Neural crest cell (in vitro differentiated cells): ENCODE measurements at regions not wholly inside any gene's neighbourhood (a gene's known extent, or its start where the extent isn't known, plus 50 kb on each side); places are given as distances from the start of the nearest gene placed in this dataset.

Experiments used
- DNase-seq: peaks from one replicate; pipeline ENCODE4 v3.0.0; 2021; ENCODE audit warnings: low read depth, mixed read lengths, low spot score
- H3K27ac Mint-ChIP-seq: one replicate; pipeline ENCODE4 v1.8.0; 2021; ENCODE audit warnings: mild to moderate bottlenecking, mixed read lengths; ENCODE audit not compliant: unreplicated experiment
- H3K27me3 Mint-ChIP-seq: 2 replicates; pipeline ENCODE4 v1.8.0; 2021; ENCODE audit warnings: low read depth, mild to moderate bottlenecking, mixed read lengths
- H3K36me3 Mint-ChIP-seq: 2 replicates; pipeline ENCODE4 v1.8.0; 2021; ENCODE audit warnings: low read depth, mild to moderate bottlenecking, mixed read lengths
- H3K4me1 Mint-ChIP-seq: 2 replicates; pipeline ENCODE4 v1.8.0; 2021; ENCODE audit warnings: mixed read lengths
- H3K4me3 Mint-ChIP-seq: one replicate; pipeline ENCODE4 v1.8.0; 2021; ENCODE audit warnings: mild to moderate bottlenecking, mixed read lengths
- H3K9me3 Mint-ChIP-seq: 2 replicates; pipeline ENCODE4 v1.8.0; 2021; ENCODE audit warnings: mixed read lengths
- TF ChIP-seq, protein P1 (sequence below): fragments of 200-600 bp; sonication (generic); conservative IDR thresholded peaks from 2 replicates; pipeline ENCODE4 v1.5.0; 2021; ENCODE audit warnings: antibody characterized with exemption, mild to moderate bottlenecking

DNA sequence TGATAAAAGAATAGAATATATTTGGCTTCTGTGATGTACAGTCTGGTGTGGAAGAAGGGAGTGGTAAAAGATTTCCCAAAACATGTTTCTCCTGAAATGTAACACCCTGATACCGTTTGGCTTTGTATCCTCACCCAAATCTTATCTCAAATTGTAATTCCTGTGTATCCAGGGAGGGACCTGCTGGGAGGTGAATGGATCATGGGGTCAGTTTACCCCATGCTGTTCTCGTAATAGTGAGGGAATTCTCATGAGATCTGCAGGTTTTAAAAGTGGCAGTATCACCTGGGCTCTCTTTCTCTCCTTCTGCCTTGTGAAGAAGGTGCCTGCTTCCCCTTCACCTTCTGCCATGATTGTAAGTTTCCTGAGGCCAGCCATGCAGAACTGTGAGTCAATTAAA is 1070.8 kb downstream of the IGSF11 start:
- Mint-ChIP-seq H3K36me3 (no peaks in the 10 kb centered on the region), H3K27me3 (no peaks in the 10 kb centered on the region), H3K4me3 (no peak overlapping the region), H3K9me3 (no peaks in the 10 kb centered on the region), H3K4me1 (no peaks in the 10 kb centered on the region), H3K27ac (no peak overlapping the region)
- no peak for DNase-seq
- TF ChIP-seq, protein P1, sequence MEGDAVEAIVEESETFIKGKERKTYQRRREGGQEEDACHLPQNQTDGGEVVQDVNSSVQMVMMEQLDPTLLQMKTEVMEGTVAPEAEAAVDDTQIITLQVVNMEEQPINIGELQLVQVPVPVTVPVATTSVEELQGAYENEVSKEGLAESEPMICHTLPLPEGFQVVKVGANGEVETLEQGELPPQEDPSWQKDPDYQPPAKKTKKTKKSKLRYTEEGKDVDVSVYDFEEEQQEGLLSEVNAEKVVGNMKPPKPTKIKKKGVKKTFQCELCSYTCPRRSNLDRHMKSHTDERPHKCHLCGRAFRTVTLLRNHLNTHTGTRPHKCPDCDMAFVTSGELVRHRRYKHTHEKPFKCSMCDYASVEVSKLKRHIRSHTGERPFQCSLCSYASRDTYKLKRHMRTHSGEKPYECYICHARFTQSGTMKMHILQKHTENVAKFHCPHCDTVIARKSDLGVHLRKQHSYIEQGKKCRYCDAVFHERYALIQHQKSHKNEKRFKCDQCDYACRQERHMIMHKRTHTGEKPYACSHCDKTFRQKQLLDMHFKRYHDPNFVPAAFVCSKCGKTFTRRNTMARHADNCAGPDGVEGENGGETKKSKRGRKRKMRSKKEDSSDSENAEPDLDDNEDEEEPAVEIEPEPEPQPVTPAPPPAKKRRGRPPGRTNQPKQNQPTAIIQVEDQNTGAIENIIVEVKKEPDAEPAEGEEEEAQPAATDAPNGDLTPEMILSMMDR, result no peak

DNA sequence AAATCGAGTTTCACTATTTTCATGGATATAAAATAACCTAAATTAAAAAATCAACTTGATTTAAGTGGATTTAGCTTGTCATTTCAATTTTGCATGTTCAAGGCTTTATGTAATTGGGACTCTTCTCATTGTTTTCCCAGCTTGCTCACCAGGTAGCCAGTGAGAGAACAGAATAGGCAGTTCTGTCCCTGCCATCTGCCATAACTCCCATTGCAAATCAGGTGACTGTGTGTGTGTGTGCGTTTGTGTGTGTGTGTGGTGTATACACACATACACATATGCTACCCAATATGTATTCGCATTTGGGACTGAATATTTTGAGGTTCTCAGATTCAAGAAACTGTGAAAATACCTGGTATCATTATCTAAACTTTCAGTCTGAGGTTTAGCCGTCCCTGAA is 1069.8 kb downstream of the IGSF11 start:
- Mint-ChIP-seq H3K4me3 (no peak overlapping the region), H3K27ac (no peak overlapping the region), H3K27me3 (no peaks in the 10 kb centered on the region), H3K36me3 (no peaks in the 10 kb centered on the region), H3K9me3 (no peaks in the 10 kb centered on the region), H3K4me1 (no peaks in the 10 kb centered on the region)
- DNase-seq, result no peak
- TF ChIP-seq, protein P1, result no peak

DNA sequence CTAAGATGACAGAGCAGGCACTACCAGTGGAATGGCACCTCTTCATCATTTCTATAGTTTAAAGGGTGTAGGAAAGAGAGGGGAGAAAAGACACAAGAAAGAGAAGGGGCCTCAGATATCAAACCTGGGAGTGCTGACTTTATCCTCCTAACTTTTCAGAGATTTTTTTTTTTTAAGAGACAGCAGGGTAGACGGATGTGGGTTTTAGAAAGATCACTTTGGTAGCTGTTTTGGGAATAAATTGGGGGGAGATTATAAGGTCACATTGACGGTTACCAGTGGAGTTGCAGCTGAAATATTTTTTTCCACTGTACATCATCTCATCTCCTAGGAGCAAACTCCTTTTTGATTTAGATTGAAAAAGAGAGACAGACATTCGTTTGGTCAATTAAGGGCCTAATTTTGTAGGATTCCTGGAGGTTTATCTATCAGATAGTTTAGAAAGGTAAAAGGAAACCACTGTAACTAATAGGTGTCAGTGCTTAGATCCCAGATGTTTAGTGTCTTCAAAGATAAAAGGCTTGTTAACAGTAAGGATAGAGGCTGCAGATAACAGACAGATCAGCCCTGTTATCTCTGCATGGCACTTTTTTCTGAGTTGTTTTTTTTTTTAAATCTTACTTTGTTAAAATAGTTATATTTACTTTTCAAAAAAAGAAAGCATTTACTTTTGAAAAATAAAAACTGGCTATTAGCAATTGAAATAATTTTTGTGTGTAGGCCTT is 1057.0 kb downstream of the IGSF11 start:
- Mint-ChIP-seq H3K4me3 (no peak overlapping the region), H3K4me1 (no peaks in the 10 kb centered on the region), H3K27me3 (no peaks in the 10 kb centered on the region), H3K36me3 (no peaks in the 10 kb centered on the region), H3K9me3 (no peaks in the 10 kb centered on the region), H3K27ac (no peak overlapping the region)
- no peak for DNase-seq
- TF ChIP-seq, protein P1, result no peak

DNA sequence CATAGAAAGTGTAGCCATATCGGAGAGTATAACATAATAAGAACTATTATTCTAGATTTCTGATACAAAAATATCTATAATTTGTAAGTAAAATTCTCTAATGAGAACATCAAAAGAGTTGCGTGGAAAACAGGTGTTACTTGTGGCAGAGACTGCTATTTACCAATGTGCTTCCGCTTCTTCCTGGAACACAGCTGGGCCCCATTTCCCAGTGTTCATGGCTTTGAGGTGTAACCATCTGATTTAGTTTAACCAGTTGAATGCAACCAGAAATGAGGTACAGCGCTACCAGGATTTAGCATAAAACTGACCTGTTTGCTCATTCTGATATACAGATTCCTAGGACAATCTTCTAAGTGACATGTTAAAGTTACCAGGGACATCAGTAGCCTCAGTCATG is 1055.2 kb downstream of the IGSF11 start:
- no peaks in the 10 kb centered on the region for H3K4me1 Mint-ChIP-seq
- no peak overlapping the region for H3K27ac Mint-ChIP-seq
- TF ChIP-seq, protein P1, result no peak
- H3K36me3 Mint-ChIP-seq, result no peaks in the 10 kb centered on the region
- DNase-seq, result no peak
- no peak overlapping the region for H3K4me3 Mint-ChIP-seq
- no peaks in the 10 kb centered on the region for H3K9me3 Mint-ChIP-seq
- no peaks in the 10 kb centered on the region for H3K27me3 Mint-ChIP-seq

DNA sequence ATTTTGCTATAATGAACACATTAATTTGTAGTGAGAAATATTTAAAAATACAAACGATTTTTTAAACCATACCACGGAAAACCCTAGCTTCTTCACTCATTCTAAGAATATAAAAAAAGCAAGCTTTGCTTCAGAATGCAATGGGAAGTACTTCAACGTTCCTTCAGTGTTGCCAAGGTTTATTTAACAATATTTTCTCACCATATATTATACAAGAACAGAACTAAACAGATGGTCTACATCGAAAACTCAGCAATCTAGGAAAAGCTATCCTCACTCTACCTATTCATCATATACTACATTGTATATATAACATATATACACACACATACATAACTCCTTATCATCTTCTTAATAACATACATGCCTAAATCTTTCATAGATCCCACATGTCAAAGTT is 1047.4 kb downstream of the IGSF11 start:
- Mint-ChIP-seq H3K36me3 (no peaks in the 10 kb centered on the region), H3K4me3 (no peak overlapping the region), H3K9me3 (no peaks in the 10 kb centered on the region), H3K27me3 (peaks cover 3% of the 10 kb centered on the region), H3K4me1 (no peaks in the 10 kb centered on the region), H3K27ac (no peak overlapping the region)
- no peak for DNase-seq
- TF ChIP-seq, protein P1, result no peak
